DOHH2 (cell line): ENCODE measurements at regions not wholly inside any gene's neighbourhood (a gene's known extent, or its start where the extent isn't known, plus 50 kb on each side); places are given as distances from the start of the nearest gene placed in this dataset.

Experiments
- H3F3A ChIP-seq: fragments of 200-600 bp; sonication (generic), shearing (Covaris generic); 2 replicates; pipeline ENCODE4 v1.6.0; 2016; ENCODE audit warnings: antibody characterized with exemption, mild to moderate bottlenecking; ENCODE audit not compliant: control insufficient read depth, insufficient read depth
- H3K27ac ChIP-seq: fragments of 200-600 bp; sonication (generic); 2 replicates; pipeline ENCODE4 v1.5.1; 2014; ENCODE audit warnings: low read depth, mild to moderate bottlenecking, low read length, moderate library complexity
- H3K27me3 ChIP-seq: fragments of 200-600 bp; sonication (generic); 2 replicates; pipeline ENCODE4 v1.6.1; 2014; ENCODE audit warnings: mild to moderate bottlenecking, low read length, mixed read lengths; ENCODE audit not compliant: control insufficient read depth
- H3K36me3 ChIP-seq: fragments of 200-600 bp; sonication (generic); 2 replicates; pipeline ENCODE4 v1.6.1; 2014; ENCODE audit warnings: mild to moderate bottlenecking, low read length, moderate library complexity, mixed read lengths; ENCODE audit not compliant: control insufficient read depth
- H3K4me1 ChIP-seq: fragments of 200-600 bp; sonication (generic); 2 replicates; pipeline ENCODE4 v1.6.1; 2014; ENCODE audit warnings: mild to moderate bottlenecking, low read length, mixed read lengths; ENCODE audit not compliant: control insufficient read depth
- H3K4me2 ChIP-seq: fragments of 200-600 bp; sonication (generic); 2 replicates; pipeline ENCODE4 v1.6.0; 2014; ENCODE audit warnings: mild to moderate bottlenecking, low read length, moderate library complexity
- H3K4me3 ChIP-seq: fragments of 200-600 bp; sonication (generic); 2 replicates; pipeline ENCODE4 v1.5.1; 2014; ENCODE audit warnings: mild to moderate bottlenecking, low read length, mixed read lengths
- H3K79me2 ChIP-seq: fragments of 200-600 bp; sonication (generic); 2 replicates; pipeline ENCODE4 v1.6.1; 2014; ENCODE audit warnings: mild to moderate bottlenecking, low read length, mixed read lengths; ENCODE audit not compliant: control insufficient read depth
- H3K9me2 ChIP-seq: fragments of 200-600 bp; sonication (generic); replicated peaks from 2 replicates; pipeline ENCODE4 v1.6.1; 2014; ENCODE audit warnings: mild to moderate bottlenecking, low read length, mixed read lengths; ENCODE audit not compliant: control insufficient read depth
- H3K9me3 ChIP-seq: fragments of 200-600 bp; sonication (generic); 2 replicates; pipeline ENCODE4 v1.6.1; 2014; ENCODE audit warnings: antibody characterized with exemption, low read length, mixed read lengths; ENCODE audit not compliant: control insufficient read depth, insufficient read depth
- H4K20me1 ChIP-seq: fragments of 200-600 bp; sonication (generic); 2 replicates; pipeline ENCODE4 v1.6.0; 2014; ENCODE audit warnings: low read depth, mild to moderate bottlenecking, antibody characterized with exemption, low read length, moderate library complexity; ENCODE audit not compliant: control insufficient read depth, insufficient read depth
- CTCF ChIP-seq: fragments of 200-600 bp; sonication (generic); IDR thresholded peaks from one replicate; pipeline ENCODE4 v1.5.1; 2014; ENCODE audit warnings: antibody characterized with exemption, mild to moderate bottlenecking, low read depth, low read length; ENCODE audit not compliant: poor library complexity, severe bottlenecking
- EZH2phosphoT487 ChIP-seq: fragments of 200-600 bp; sonication (generic); IDR thresholded peaks from 2 replicates; pipeline ENCODE4 v1.6.1; 2017; ENCODE audit warnings: borderline replicate concordance, mild to moderate bottlenecking, antibody characterized with exemption, low read length, moderate library complexity, mixed read lengths

DNA sequence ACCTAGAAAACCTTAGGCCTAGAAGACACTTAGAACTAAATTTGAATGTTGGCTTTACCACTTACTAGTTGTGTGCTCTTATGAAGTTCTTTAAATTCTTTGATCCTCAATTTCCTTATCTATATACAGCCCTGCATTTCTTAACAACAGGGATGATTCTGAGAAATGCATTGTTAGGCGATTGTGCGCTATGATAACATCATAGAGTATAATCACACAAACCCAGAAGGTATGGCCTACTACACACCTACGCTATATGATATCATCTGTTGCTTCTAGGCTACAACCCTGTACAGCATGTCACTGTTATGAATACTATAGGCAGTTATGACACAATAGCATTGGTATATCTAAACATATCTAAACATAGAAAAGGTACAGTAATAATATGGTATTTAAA, 137.4 kb downstream of the CHD1L start:
- TF ChIP-seq EZH2phosphoT487, result no peak
- no peak for TF ChIP-seq CTCF
- H3K36me3 ChIP-seq, result no peaks in the 10 kb centered on the region
- H3F3A ChIP-seq, result no peaks in the 10 kb centered on the region
- no peaks in the 10 kb centered on the region for H3K4me1 ChIP-seq
- no peaks in the 10 kb centered on the region for H3K9me3 ChIP-seq
- H3K9me2 ChIP-seq, result no peaks in the 10 kb centered on the region
- H3K4me3 ChIP-seq, result no peak overlapping the region
- no peaks in the 10 kb centered on the region for H4K20me1 ChIP-seq
- H3K79me2 ChIP-seq, result no peaks in the 10 kb centered on the region
- H3K4me2 ChIP-seq, result no peak overlapping the region
- H3K27me3 ChIP-seq, result no peaks in the 10 kb centered on the region
- no peak overlapping the region for H3K27ac ChIP-seq

GRCh38 chr1:147384804-147385203, 142.3 kb downstream of the CHD1L start:
- Histone ChIP-seq H3K9me2 (no peaks in the 10 kb centered on the region), H3K36me3 (no peaks in the 10 kb centered on the region), H3K27ac (no peak overlapping the region), H4K20me1 (no peaks in the 10 kb centered on the region), H3K4me3 (no peak overlapping the region), H3K4me2 (no peak overlapping the region), H3K79me2 (no peaks in the 10 kb centered on the region), H3K4me1 (no peaks in the 10 kb centered on the region), H3K27me3 (no peaks in the 10 kb centered on the region), H3F3A (no peaks in the 10 kb centered on the region), H3K9me3 (no peaks in the 10 kb centered on the region)
- TF ChIP-seq EZH2phosphoT487 (no peak), CTCF (no peak)

- Histone ChIP-seq H3K79me2 (no peaks in the 10 kb centered on the region), H3K36me3 (no peaks in the 10 kb centered on the region), H3K4me2 (no peak overlapping the region), H3F3A (no peaks in the 10 kb centered on the region), H3K27ac (no peak overlapping the region), H3K4me3 (no peak overlapping the region), H3K4me1 (no peaks in the 10 kb centered on the region), H3K9me3 (no peaks in the 10 kb centered on the region), H3K9me2 (no peaks in the 10 kb centered on the region), H3K27me3 (no peaks in the 10 kb centered on the region), H4K20me1 (no peaks in the 10 kb centered on the region)
- TF ChIP-seq EZH2phosphoT487 (no peak), CTCF (no peak)
Measured at GRCh38 chr1:147388969-147389368, 146.5 kb downstream of the CHD1L start.
